Mesothelial cell of epicardium (in vitro differentiated cells): ENCODE measurements at regions not wholly inside any gene's neighbourhood (a gene's known extent, or its start where the extent isn't known, plus 50 kb on each side); places are given as distances from the start of the nearest gene placed in this dataset.
"Not testable (repeated sequence)": the region's sequence is repeated elsewhere in the genome, so short reads cannot be mapped to it uniquely, and the experiment has no call there.

ENCODE experiments used
- DNase-seq, 2 experiments: peaks; one replicate each; pipeline ENCODE4 v3.0.0; 2021; ENCODE audit warnings: low spot score in 2 of 2; ENCODE audit not compliant: unreplicated experiment in 2 of 2
- H3K27ac Mint-ChIP-seq: 2 replicates; pipeline ENCODE4 v1.8.0; 2021; ENCODE audit warnings: mixed read lengths
- H3K27me3 Mint-ChIP-seq: 2 replicates; pipeline ENCODE4 v1.8.0; 2021; ENCODE audit warnings: low read depth, mixed read lengths
- H3K36me3 Mint-ChIP-seq: 2 replicates; pipeline ENCODE4 v1.8.0; 2021; ENCODE audit warnings: mixed read lengths
- H3K4me1 Mint-ChIP-seq: 2 replicates; pipeline ENCODE4 v1.8.0; 2021; ENCODE audit warnings: mixed read lengths
- H3K4me3 Mint-ChIP-seq: 2 replicates; pipeline ENCODE4 v1.8.0; 2021; ENCODE audit warnings: mild to moderate bottlenecking, moderate library complexity, mixed read lengths
- H3K9me3 Mint-ChIP-seq: 2 replicates; pipeline ENCODE4 v1.8.0; 2021; ENCODE audit warnings: mixed read lengths
- CTCF ChIP-seq: fragments of 200-600 bp; sonication (generic); IDR thresholded peaks from one replicate; pipeline ENCODE4 v1.5.0; 2021; ENCODE audit warnings: antibody characterized with exemption; ENCODE audit not compliant: unreplicated experiment

GRCh38 chr2:207231106-207231865 is 65.5 kb upstream of the KLF7 start:
- Mint-ChIP-seq H3K27ac (no peak overlapping the region), H3K4me3 (no peak overlapping the region), H3K27me3 (peaks cover 2% of the 10 kb centered on the region), H3K4me1 (peaks cover 9% of the 10 kb centered on the region), H3K9me3 (no peaks in the 10 kb centered on the region), H3K36me3 (no peaks in the 10 kb centered on the region)
- TF ChIP-seq CTCF, result no peak
- no peak for DNase-seq

DNA sequence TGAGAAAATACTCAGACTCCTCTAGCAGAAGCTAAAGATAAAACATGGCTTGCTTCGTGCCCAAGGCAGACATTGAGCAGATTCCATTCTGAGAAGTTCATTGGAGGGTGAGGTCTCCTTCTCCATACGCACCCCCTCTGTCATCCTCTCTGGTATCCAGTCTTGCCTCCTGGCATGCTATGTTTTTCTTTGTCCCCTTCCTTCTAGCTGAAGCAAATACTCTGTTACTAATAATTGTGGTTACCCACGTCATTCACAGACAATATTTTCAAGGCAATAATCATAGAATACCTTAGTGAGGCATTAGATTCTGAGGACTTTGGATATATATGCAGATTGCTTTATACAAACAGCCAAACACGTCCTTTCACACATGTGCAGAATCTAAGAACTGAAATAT is 66.2 kb upstream of the KLF7 start:
- H3K27me3 Mint-ChIP-seq, result peaks cover 2% of the 10 kb centered on the region
- no peak for DNase-seq
- TF ChIP-seq CTCF, result no peak
- H3K4me3 Mint-ChIP-seq, result no peak overlapping the region
- no peaks in the 10 kb centered on the region for H3K36me3 Mint-ChIP-seq
- no peak overlapping the region for H3K27ac Mint-ChIP-seq
- no peaks in the 10 kb centered on the region for H3K9me3 Mint-ChIP-seq
- peaks cover 5% of the 10 kb centered on the region for H3K4me1 Mint-ChIP-seq

DNA sequence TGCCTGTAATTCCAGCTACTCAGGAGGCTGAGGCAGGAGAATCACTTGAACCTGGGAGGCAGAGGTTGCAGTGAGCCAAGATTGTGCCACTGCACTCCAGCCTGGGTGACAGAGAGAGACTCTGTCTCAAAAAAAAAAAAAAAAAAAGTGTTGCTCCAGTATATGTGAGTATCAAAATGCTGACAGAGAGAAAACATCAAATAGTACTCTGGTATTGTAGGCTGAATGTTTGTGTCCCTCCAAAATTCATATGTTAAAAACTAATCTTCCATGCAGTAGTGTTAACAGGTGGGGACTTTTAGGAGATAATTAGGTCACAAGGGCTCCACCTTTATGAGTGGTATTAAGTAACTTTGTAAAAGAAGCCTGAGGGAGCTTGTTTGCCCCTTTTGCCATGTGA is 67.4 kb upstream of the KLF7 start:
- not testable (repeated sequence) for DNase-seq, H3K27ac Mint-ChIP-seq, H3K9me3 Mint-ChIP-seq, H3K4me3 Mint-ChIP-seq, H3K4me1 Mint-ChIP-seq, H3K27me3 Mint-ChIP-seq, H3K36me3 Mint-ChIP-seq

DNA sequence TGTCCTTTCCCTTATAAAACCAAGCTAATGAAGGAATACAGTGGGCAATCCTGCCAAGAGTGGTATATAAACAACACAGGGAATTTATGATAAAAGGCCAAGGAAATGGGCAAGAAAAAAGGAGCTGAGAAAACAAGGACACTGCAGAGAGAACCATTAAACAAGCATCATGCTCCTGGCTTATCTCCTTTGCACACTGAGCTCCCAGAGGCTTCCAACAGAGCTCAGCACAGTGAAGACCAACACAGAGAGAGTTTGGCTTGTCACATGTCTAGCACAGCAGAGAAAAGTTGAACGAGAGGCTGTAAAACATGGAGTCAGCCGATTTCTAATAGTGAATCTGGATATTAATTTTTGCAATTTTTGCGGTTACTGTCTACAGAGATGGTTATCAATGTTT is 68.0 kb upstream of the KLF7 start:
- Mint-ChIP-seq H3K27me3 (peaks cover 2% of the 10 kb centered on the region), H3K9me3 (no peaks in the 10 kb centered on the region), H3K4me1 (no peaks in the 10 kb centered on the region), H3K27ac (no peak overlapping the region), H3K4me3 (no peak overlapping the region), H3K36me3 (no peaks in the 10 kb centered on the region)
- TF ChIP-seq CTCF, result no peak
- no peak for DNase-seq

DNA sequence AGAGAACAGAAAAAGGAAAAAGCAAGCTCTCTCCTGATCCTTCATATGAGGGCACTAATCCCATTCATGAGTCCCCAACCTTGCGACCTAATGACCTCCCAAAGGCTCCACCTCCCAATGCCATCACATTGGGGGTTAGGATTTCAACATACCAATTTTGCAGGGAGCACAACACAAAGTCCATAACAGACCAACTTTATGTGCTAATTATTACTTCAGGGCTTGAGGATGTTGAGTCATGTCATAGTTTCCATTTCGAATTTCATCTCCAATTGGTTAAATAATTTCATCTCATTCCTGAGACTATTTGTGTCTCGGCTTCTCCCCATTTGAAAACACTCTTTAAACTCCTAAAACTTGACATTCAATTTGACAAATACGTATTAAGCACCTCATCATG is 69.9 kb upstream of the KLF7 start:
- H3K27me3 Mint-ChIP-seq, result no peaks in the 10 kb centered on the region
- TF ChIP-seq CTCF, result no peak
- H3K4me3 Mint-ChIP-seq, result no peak overlapping the region
- no peak overlapping the region for H3K27ac Mint-ChIP-seq
- H3K36me3 Mint-ChIP-seq, result no peaks in the 10 kb centered on the region
- H3K4me1 Mint-ChIP-seq, result peaks cover 9% of the 10 kb centered on the region
- DNase-seq, result no peak
- H3K9me3 Mint-ChIP-seq, result no peaks in the 10 kb centered on the region

GRCh38 chr2:207236156-207236935 is 70.6 kb upstream of the KLF7 start:
- H3K27ac Mint-ChIP-seq, result no peak overlapping the region
- no peaks in the 10 kb centered on the region for H3K36me3 Mint-ChIP-seq
- no peak for TF ChIP-seq CTCF
- H3K4me1 Mint-ChIP-seq, result peaks cover 9% of the 10 kb centered on the region
- no peaks in the 10 kb centered on the region for H3K9me3 Mint-ChIP-seq
- no peak overlapping the region for H3K4me3 Mint-ChIP-seq
- H3K27me3 Mint-ChIP-seq, result no peaks in the 10 kb centered on the region
- DNase-seq, result no peak
